ENCODE measurements at regions not wholly inside any gene's neighbourhood (a gene's known extent, or its start where the extent isn't known, plus 50 kb on each side); places are given as distances from the start of the nearest gene placed in this dataset.
"Not testable (repeated sequence)": the region's sequence is repeated elsewhere in the genome, so short reads cannot be mapped to it uniquely, and the experiment has no call there.

DNA sequence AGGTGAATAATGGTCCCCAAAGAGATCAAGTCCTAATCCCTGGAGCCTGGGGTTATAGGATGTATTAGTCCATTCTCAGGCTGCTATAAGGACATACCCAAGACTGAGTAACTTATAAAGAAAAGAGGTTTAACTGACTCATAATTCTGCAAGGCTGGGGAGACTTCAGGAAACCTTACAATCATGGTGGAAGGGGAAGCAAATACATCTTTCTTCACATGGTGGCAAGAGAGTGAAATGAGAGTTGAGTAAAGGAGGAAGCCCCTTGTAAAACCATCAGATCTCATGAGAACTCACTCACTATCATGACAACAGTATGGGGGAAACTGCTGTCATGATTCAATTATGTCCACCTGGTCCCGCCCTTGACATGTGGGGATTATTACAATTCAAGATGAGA lies 142.9 kb upstream of the ANKRD28 start:
- intact Hi-C loops (cut with micrococcal nuclease), result no loop called here
- no peak for DNase-seq
- no peak for TF ChIP-seq CTCF (IDR thresholded peaks at IDR 0.05)
- no peaks in the 10 kb centered on the region for H3K4me1 ChIP-seq (ENCODE audit: control insufficient read depth, insufficient read depth, low read length)
- H3K4me3 ChIP-seq (ENCODE audit: low read length), result no peak overlapping the region
- H3K9me3 ChIP-seq (ENCODE audit: control insufficient read depth, insufficient read depth, low read length), result no peaks in the 10 kb centered on the region
- H3K36me3 ChIP-seq (ENCODE audit: control insufficient read depth, insufficient read depth, low read length), result no peaks in the 10 kb centered on the region
- H3K27me3 Mint-ChIP-seq (ENCODE audit: low read depth in 2 of 2), result no peaks in the 10 kb centered on the region
- H3K9me3 Mint-ChIP-seq, result no peaks in the 10 kb centered on the region
- no peak overlapping the region for H3K27ac ChIP-seq (ENCODE audit: low read length)
- no peaks in the 10 kb centered on the region for H3K36me3 Mint-ChIP-seq
- ATAC-seq, result no peak
- no peak overlapping the region for H3K4me3 Mint-ChIP-seq
- H3K27ac Mint-ChIP-seq, result no peak overlapping the region
- no peaks in the 10 kb centered on the region for H3K4me1 Mint-ChIP-seq
- WGBS (ENCODE audit: insufficient coverage), result 92% methylated on average over 1 of the region's 1 CpG
- H3K27me3 ChIP-seq (ENCODE audit: control insufficient read depth, insufficient read depth, low read length), result no peaks in the 10 kb centered on the region

- H3K27ac ChIP-seq (ENCODE audit: low read length); H3K27ac Mint-ChIP-seq; H3K27me3 Mint-ChIP-seq (ENCODE audit: low read depth in 2 of 2); intact Hi-C loops (cut with micrococcal nuclease); H3K4me3 Mint-ChIP-seq; H3K4me1 Mint-ChIP-seq; H3K4me1 ChIP-seq (ENCODE audit: control insufficient read depth, insufficient read depth, low read length); H3K4me3 ChIP-seq (ENCODE audit: low read length); H3K36me3 ChIP-seq (ENCODE audit: control insufficient read depth, insufficient read depth, low read length); ATAC-seq; H3K36me3 Mint-ChIP-seq; H3K27me3 ChIP-seq (ENCODE audit: control insufficient read depth, insufficient read depth, low read length); H3K9me3 Mint-ChIP-seq; DNase-seq; H3K9me3 ChIP-seq (ENCODE audit: control insufficient read depth, insufficient read depth, low read length): not testable (repeated sequence)
- 83% methylated on average over 2 of the region's 2 CpGs for WGBS (ENCODE audit: insufficient coverage)
Observed at GRCh38 chr3:15941457-15941856, 143.7 kb upstream of the ANKRD28 start.

- no peak for ATAC-seq
- Histone ChIP-seq H3K36me3 (ENCODE audit: control insufficient read depth, insufficient read depth, low read length) (no peaks in the 10 kb centered on the region), H3K9me3 (ENCODE audit: control insufficient read depth, insufficient read depth, low read length) (no peaks in the 10 kb centered on the region), H3K4me3 (ENCODE audit: low read length) (no peak overlapping the region), H3K27me3 (ENCODE audit: control insufficient read depth, insufficient read depth, low read length) (no peaks in the 10 kb centered on the region), H3K4me1 (ENCODE audit: control insufficient read depth, insufficient read depth, low read length) (no peaks in the 10 kb centered on the region), H3K27ac (ENCODE audit: low read length) (no peak overlapping the region)
- Mint-ChIP-seq H3K27me3 (ENCODE audit: low read depth in 2 of 2) (no peaks in the 10 kb centered on the region), H3K36me3 (no peaks in the 10 kb centered on the region), H3K27ac (no peak overlapping the region), H3K4me1 (no peaks in the 10 kb centered on the region), H3K4me3 (no peak overlapping the region), H3K9me3 (no peaks in the 10 kb centered on the region)
- intact Hi-C loops (cut with micrococcal nuclease), result no loop called here
- TF ChIP-seq CTCF (IDR thresholded peaks at IDR 0.05), result no peak
- no peak for DNase-seq
- 100% methylated on average over 1 of the region's 1 CpG for WGBS (ENCODE audit: insufficient coverage)
Observed at GRCh38 chr3:15941958-15942357, 144.2 kb upstream of the ANKRD28 start.

DNA sequence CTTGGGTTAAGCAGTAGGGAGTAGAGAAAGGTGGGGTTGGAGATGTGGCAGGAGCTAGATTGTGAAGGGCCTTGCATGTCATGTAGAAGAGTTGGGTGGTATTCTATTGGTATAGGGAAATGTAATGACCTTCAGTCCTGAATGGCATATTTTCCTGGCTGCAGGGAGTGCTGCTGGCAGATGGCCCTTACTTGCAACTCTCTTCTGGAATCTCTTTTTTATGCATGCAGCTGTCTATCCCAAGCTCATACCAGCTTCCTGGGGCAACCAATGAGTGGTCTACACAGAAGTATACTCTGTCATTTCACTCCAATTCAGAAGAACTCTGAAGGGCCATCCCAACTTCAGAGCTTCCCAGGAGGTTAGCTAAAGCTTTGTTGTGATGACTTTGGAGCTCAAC lies 144.7 kb upstream of the ANKRD28 start:
- Mint-ChIP-seq H3K4me1 (no peaks in the 10 kb centered on the region), H3K27ac (no peak overlapping the region), H3K4me3 (no peak overlapping the region), H3K36me3 (no peaks in the 10 kb centered on the region), H3K9me3 (no peaks in the 10 kb centered on the region), H3K27me3 (ENCODE audit: low read depth in 2 of 2) (no peaks in the 10 kb centered on the region)
- ATAC-seq, result no peak
- no peak for DNase-seq
- no peak for TF ChIP-seq CTCF (IDR thresholded peaks at IDR 0.05)
- H3K9me3 ChIP-seq (ENCODE audit: control insufficient read depth, insufficient read depth, low read length), result no peaks in the 10 kb centered on the region
- no peaks in the 10 kb centered on the region for H3K27me3 ChIP-seq (ENCODE audit: control insufficient read depth, insufficient read depth, low read length)
- no peaks in the 10 kb centered on the region for H3K4me1 ChIP-seq (ENCODE audit: control insufficient read depth, insufficient read depth, low read length)
- H3K36me3 ChIP-seq (ENCODE audit: control insufficient read depth, insufficient read depth, low read length), result no peaks in the 10 kb centered on the region
- H3K27ac ChIP-seq (ENCODE audit: low read length), result no peak overlapping the region
- H3K4me3 ChIP-seq (ENCODE audit: low read length), result no peak overlapping the region
- intact Hi-C loops (cut with micrococcal nuclease), result no loop called here
